Skeletal muscle tissue (tissue), 3 donors: ENCODE measurements at regions not wholly inside any gene's neighbourhood (a gene's known extent, or its start where the extent isn't known, plus 50 kb on each side); places are given as distances from the start of the nearest gene placed in this dataset.

Source experiments
- H3K27ac ChIP-seq: one replicate; pipeline ENCODE4 v1.7.0; 2013; ENCODE audit warnings: mild to moderate bottlenecking, low read depth, low read length, inconsistent platforms
- H3K27me3 ChIP-seq, 3 donors: one replicate each; pipeline ENCODE4 v1.7.0; 2013; ENCODE audit warnings: low read length in 3 of 3; ENCODE audit not compliant: control insufficient read depth in 3 of 3, insufficient read depth in 3 of 3
- H3K36me3 ChIP-seq, 3 donors: one replicate each; pipeline ENCODE4 v1.7.0; 2013; ENCODE audit warnings: low read length in 3 of 3; ENCODE audit not compliant: control insufficient read depth in 3 of 3, insufficient read depth in 3 of 3
- H3K4me1 ChIP-seq, 3 donors: one replicate each; pipeline ENCODE4 v1.7.0; 2013; ENCODE audit warnings: low read length in 3 of 3, mild to moderate bottlenecking in 3 of 3; ENCODE audit not compliant: control insufficient read depth in 3 of 3, insufficient read depth in 3 of 3
- H3K4me3 ChIP-seq, 3 donors: one replicate each; pipeline ENCODE4 v1.7.0; 2013; ENCODE audit warnings: low read length in 3 of 3
- H3K9ac ChIP-seq, 3 donors: one replicate each; pipeline ENCODE4 v1.7.0; 2013; ENCODE audit warnings: low read length in 3 of 3, mild to moderate bottlenecking in 3 of 3, moderate library complexity in 2 of 3, low read depth in 1 of 3
- H3K9me3 ChIP-seq, 3 donors: one replicate each; pipeline ENCODE4 v1.7.0; 2013; ENCODE audit warnings: low read length in 3 of 3; ENCODE audit not compliant: control insufficient read depth in 3 of 3
- donor health status: Osteomylitis.

- Histone ChIP-seq H3K4me3 (no peak overlapping the region), H3K4me1 (no peaks in the 10 kb centered on the region), H3K36me3 (no peaks in the 10 kb centered on the region), H3K9me3 (no peaks in the 10 kb centered on the region), H3K27me3 (no peaks in the 10 kb centered on the region), H3K9ac (no peak overlapping the region), H3K27ac (no peak overlapping the region)
These were observed 659.3 kb downstream of the ZNF674 start for GRCh38 chrX:45885931-45886330.

GRCh38 chrX:45879512-45879911, 665.7 kb downstream of the ZNF674 start:
- Histone ChIP-seq H3K27me3 (no peaks in the 10 kb centered on the region), H3K4me1 (no peaks in the 10 kb centered on the region), H3K4me3 (no peak overlapping the region), H3K27ac (no peak overlapping the region), H3K36me3 (no peaks in the 10 kb centered on the region), H3K9ac (no peak overlapping the region), H3K9me3 (no peaks in the 10 kb centered on the region)

GRCh38 chrX:45876206-45876605, 669.0 kb downstream of the ZNF674 start:
- Histone ChIP-seq H3K9ac (no peak overlapping the region), H3K9me3 (no peaks in the 10 kb centered on the region), H3K27ac (no peak overlapping the region), H3K27me3 (no peaks in the 10 kb centered on the region), H3K36me3 (no peaks in the 10 kb centered on the region), H3K4me1 (no peaks in the 10 kb centered on the region), H3K4me3 (no peak overlapping the region)

GRCh38 chrX:45873781-45874180, 671.4 kb downstream of the ZNF674 start:
- Histone ChIP-seq H3K27me3 (no peaks in the 10 kb centered on the region), H3K9ac (no peak overlapping the region), H3K4me3 (no peak overlapping the region), H3K9me3 (no peaks in the 10 kb centered on the region), H3K27ac (no peak overlapping the region), H3K4me1 (no peaks in the 10 kb centered on the region), H3K36me3 (no peaks in the 10 kb centered on the region)

- Histone ChIP-seq H3K27ac (no peak overlapping the region), H3K36me3 (no peaks in the 10 kb centered on the region), H3K4me1 (no peaks in the 10 kb centered on the region), H3K27me3 (no peaks in the 10 kb centered on the region), H3K9me3 (no peaks in the 10 kb centered on the region), H3K4me3 (no peak overlapping the region), H3K9ac (no peak overlapping the region)
These were observed 671.8 kb upstream of the DIPK2B start for GRCh38 chrX:45872480-45872879.

- Histone ChIP-seq H3K4me1 (no peaks in the 10 kb centered on the region), H3K9me3 (no peaks in the 10 kb centered on the region), H3K9ac (no peak overlapping the region), H3K27ac (no peak overlapping the region), H3K4me3 (no peak overlapping the region), H3K27me3 (peaks cover 0 to 3% (median 0%) of the 10 kb centered on the region in 3 donors), H3K36me3 (no peaks in the 10 kb centered on the region)
These were observed 667.7 kb upstream of the DIPK2B start for GRCh38 chrX:45868425-45868824.

GRCh38 chrX:45862801-45863200, 662.1 kb upstream of the DIPK2B start:
- H3K4me3 ChIP-seq, result no peak overlapping the region
- H3K9me3 ChIP-seq, result no peaks in the 10 kb centered on the region
- peaks cover 0 to 3% (median 0%) of the 10 kb centered on the region in 3 donors for H3K27me3 ChIP-seq
- H3K36me3 ChIP-seq, result no peaks in the 10 kb centered on the region
- no peak overlapping the region for H3K27ac ChIP-seq
- no peak overlapping the region for H3K9ac ChIP-seq
- no peaks in the 10 kb centered on the region for H3K4me1 ChIP-seq

GRCh38 chrX:45860450-45860849, 659.8 kb upstream of the DIPK2B start:
- H3K36me3 ChIP-seq, result no peaks in the 10 kb centered on the region
- no peak overlapping the region for H3K27ac ChIP-seq
- no peak overlapping the region for H3K4me3 ChIP-seq
- no peaks in the 10 kb centered on the region for H3K9me3 ChIP-seq
- H3K4me1 ChIP-seq, result no peaks in the 10 kb centered on the region
- peaks cover 0 to 4% (median 0%) of the 10 kb centered on the region in 3 donors for H3K27me3 ChIP-seq
- H3K9ac ChIP-seq, result no peak overlapping the region

- H3K27ac ChIP-seq, result no peak overlapping the region
- no peaks in the 10 kb centered on the region for H3K4me1 ChIP-seq
- H3K27me3 ChIP-seq, result peaks cover 0 to 4% (median 0%) of the 10 kb centered on the region in 3 donors
These were observed 658.7 kb upstream of the DIPK2B start for GRCh38 chrX:45859407-45859806.

GRCh38 chrX:45852884-45853283, 652.2 kb upstream of the DIPK2B start:
- H3K27me3 ChIP-seq, result peaks cover 0 to 19% (median 7%) of the 10 kb centered on the region in 3 donors
- H3K27ac ChIP-seq, result no peak overlapping the region
- H3K9ac ChIP-seq, result no peak overlapping the region
- H3K4me1 ChIP-seq, result peaks cover 3 to 11% (median 3%) of the 10 kb centered on the region in 3 donors
- H3K4me3 ChIP-seq, result no peak overlapping the region
- no peaks in the 10 kb centered on the region for H3K36me3 ChIP-seq
- H3K9me3 ChIP-seq, result no peaks in the 10 kb centered on the region

More at GRCh38 chrX:45859407-45859806, 658.7 kb upstream of the DIPK2B start:
- H3K4me3 ChIP-seq, result no peak overlapping the region
- H3K36me3 ChIP-seq, result no peaks in the 10 kb centered on the region
- H3K9ac ChIP-seq, result no peak overlapping the region
- no peaks in the 10 kb centered on the region for H3K9me3 ChIP-seq
